ENCODE measurements at regions not wholly inside any gene's neighbourhood (a gene's known extent, or its start where the extent isn't known, plus 50 kb on each side); places are given as distances from the start of the nearest gene placed in this dataset.
A peak's percentile ranks its signal among the peaks of the same experiment; 100 is the strongest.

DNA sequence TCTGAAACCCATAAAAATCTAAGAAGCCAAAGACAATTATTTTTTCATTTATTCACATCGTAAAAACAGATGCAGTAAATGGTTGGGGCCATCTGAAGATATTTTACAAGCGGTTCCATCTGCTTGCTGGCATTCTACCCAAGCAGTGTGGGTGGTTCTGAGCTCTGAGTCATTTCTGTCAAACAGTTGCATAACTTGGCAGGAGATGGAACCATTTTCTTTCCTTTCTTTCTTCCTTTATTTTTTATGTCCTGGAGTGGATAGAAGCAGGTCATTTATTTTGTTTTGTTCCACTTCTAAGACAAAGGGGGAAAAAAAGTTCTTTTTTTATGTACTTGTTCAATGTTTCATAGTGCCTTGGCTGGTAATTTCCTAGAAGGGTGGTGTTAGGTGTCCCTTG lies 1151.9 kb upstream of the GOT2 start:
- TF ChIP-seq, protein P1, sequence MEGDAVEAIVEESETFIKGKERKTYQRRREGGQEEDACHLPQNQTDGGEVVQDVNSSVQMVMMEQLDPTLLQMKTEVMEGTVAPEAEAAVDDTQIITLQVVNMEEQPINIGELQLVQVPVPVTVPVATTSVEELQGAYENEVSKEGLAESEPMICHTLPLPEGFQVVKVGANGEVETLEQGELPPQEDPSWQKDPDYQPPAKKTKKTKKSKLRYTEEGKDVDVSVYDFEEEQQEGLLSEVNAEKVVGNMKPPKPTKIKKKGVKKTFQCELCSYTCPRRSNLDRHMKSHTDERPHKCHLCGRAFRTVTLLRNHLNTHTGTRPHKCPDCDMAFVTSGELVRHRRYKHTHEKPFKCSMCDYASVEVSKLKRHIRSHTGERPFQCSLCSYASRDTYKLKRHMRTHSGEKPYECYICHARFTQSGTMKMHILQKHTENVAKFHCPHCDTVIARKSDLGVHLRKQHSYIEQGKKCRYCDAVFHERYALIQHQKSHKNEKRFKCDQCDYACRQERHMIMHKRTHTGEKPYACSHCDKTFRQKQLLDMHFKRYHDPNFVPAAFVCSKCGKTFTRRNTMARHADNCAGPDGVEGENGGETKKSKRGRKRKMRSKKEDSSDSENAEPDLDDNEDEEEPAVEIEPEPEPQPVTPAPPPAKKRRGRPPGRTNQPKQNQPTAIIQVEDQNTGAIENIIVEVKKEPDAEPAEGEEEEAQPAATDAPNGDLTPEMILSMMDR (IDR thresholded peaks at IDR 0.05): no peak
- peak in 1 of 3 donors; percentile 21 for TF ChIP-seq POLR2AphosphoS5 (IDR thresholded peaks at IDR 0.05)
- TF ChIP-seq POLR2A (IDR thresholded peaks at IDR 0.05): no peak
